HG02623 (cell line): ENCODE measurements at regions not wholly inside any gene's neighbourhood (a gene's known extent, or its start where the extent isn't known, plus 50 kb on each side); places are given as distances from the start of the nearest gene placed in this dataset.
"Not testable (repeated sequence)": the region's sequence is repeated elsewhere in the genome, so short reads cannot be mapped to it uniquely, and the experiment has no call there.

ENCODE experiments used
- ATAC-seq: cut with Tn5 transposase; IDR thresholded peaks from one replicate; pipeline ENCODE4 v1.9.1; 2021; ENCODE audit warnings: moderate library complexity; ENCODE audit not compliant: unreplicated experiment

DNA sequence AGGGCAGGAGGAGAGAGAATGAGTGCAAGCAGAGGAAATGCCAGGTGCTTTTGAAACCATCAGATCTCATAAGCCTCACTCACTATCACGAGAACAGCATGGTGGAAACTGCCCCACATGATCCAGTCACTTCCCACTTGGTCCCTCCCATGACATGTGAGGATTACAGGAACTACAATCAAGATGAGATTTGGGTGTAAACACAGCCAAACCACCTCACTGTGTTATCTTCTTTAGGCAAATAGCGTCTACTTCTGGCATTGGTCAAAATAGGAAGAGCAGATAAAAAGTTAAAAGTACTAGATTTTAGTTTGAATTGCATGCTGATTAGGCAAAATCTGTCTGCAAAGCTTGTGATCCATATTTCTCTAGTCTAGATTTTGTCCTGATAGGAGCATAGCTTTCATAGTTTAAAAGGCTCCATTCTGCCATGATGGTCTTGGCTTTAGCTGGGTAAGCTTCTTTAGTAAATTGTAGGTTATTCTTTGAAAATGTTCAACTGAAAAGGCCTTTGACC, 267.5 kb downstream of the NKX6-1 start:
- no peak for ATAC-seq

- ATAC-seq: no peak
Measured at GRCh38 chr4:84224522-84224921, 274.6 kb downstream of the NKX6-1 start.

DNA sequence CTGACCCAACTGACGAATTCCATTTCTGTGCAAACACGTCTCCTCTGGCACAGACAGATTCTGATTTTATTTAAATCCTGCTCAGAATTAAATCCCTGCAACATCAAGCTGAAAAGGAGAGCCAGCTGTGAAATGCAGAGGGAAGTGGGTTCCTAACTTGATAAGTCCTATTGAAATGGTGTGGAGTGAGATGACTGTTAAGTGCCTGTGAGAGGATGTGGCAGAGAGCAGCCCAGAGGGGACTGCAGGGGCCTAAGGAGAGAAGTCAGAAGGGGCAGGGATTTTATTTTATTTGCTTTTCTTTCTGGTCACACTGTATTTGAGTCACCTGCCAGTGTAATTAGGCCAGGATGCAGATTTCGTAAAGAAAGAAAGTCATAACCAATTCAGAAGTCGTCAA, 277.4 kb downstream of the NKX6-1 start:
- ATAC-seq: no peak

DNA sequence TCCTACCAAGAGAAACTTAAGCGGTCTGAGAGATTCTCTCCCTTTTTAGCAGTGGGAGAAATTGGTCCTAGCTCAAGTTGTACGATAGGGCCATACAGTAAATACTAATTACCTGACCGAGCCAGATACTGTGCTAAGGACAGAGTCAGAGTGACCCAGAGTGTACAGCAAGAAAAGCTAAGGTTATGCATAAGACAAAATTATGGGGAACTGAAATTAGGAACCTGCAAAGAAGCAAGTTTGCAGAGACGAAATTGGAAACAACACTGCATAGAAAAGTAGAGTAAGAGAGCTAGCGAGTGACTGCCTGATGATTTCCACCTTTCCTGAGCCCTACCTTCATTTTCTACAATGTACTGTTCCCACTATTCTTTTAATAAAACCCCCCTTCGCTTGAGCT, 278.1 kb downstream of the NKX6-1 start:
- no peak for ATAC-seq

DNA sequence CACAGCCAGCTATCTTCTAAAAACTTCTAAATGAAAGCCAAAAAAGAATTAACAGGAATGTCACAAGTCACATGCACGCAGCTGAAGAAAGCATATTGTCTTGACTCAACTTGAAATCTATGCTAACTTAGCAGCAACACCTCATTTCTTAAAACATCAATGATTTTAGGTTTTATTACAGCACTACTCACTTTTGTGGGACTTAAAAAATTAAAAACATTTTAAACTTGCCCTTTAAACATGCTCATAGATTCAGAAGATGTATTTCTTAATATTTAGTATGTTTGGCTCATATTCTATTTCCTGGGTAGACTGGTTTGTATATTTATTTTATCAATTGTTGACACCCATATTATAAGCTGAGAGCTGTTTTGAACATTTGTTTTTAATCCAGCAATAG, 279.4 kb downstream of the NKX6-1 start:
- ATAC-seq: no peak

DNA sequence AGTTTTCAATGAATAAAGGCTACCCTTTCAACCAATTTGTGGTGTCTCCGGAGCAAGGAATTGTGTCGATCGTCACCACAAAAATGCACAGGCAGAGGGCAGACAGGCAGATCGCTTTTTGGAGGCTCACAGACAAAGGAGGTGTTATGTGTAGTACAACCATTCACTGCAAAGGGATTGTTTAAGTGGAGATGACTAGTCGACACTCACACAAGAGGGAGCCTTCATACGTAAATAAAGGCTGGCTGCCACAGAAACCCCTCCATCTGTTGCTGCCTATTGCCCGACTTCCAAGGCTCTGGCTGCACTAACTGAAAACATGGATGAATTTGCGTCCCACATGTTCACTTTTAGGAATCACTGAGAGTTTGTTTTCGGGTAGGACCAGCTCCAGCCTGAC, 281.1 kb downstream of the NKX6-1 start:
- ATAC-seq: no peak

GRCh38 chr4:84215217-84215616, 283.9 kb downstream of the NKX6-1 start:
- ATAC-seq: no peak

- ATAC-seq: not testable (repeated sequence)
Measured at GRCh38 chr4:84206226-84206625, 292.9 kb downstream of the NKX6-1 start.

DNA sequence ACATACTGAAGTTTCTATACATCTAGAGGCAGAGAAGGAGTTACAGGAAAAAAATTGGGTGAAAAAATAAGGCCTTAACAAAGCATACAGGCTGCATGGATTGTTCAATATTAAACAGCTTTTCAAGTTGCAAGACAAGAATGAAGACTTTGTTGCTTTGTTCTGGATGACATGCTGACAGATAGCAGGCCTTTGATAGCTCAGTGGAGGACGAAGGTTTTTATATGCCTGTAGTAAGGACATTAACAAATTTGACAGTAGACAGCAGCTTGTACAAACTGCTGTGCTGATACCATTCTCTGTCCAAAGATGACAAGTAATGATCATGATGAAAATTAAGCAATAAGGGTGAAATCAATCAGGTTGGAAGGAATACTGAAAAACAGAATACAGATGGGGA, 309.9 kb downstream of the NKX6-1 start:
- ATAC-seq: no peak

DNA sequence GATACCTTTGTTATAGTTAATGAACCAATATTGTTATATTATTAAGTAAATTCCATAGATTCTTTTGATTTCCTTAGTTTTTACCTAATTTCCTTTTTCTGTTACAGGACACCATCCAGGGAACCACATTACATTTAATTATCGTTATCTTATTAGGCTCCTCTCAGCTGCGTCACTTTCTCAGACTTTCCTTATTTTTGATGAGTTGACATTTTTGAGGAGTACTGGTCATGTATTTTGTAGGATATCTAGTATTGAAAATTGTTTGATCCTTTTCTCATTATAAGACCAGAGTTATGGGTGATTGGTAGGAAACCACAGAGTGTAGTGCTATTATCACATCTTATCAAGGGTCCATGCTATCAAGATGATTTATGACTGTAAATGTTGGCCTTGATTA, 319.7 kb downstream of the NKX6-1 start:
- no peak for ATAC-seq

DNA sequence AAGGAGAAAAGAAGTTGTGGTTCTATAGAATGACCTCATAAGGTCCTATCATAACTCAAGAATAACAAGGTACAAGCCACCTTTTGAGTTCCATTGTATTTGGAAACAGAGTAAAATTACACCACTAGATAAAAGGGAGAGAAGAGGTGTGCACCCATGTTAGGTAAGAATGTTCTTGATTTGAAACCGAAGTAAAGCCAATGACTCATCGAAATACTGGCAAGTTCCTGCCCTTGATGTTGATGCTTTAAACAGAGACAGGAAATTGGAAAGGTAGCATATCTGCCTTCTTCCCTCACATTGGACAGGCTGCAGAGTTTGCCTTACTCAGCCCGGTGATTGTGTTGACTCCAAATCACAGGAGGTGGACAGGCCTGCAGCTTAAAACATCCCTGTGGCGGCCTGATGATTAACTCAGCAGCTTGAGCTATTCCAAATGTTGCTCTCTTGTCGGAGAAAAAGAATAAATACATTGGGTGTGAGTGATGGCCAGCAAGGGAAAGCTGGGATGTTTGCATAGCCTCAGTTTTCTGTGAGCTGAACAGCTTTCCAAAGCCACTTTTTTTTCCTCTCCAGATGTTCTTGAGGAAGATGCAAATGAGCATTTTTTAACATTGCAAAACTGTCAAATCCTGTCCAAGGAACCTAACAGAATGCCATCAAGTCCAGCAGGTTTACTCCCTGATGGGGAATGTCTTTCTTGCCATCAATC, 321.1 kb downstream of the NKX6-1 start:
- ATAC-seq: no peak

DNA sequence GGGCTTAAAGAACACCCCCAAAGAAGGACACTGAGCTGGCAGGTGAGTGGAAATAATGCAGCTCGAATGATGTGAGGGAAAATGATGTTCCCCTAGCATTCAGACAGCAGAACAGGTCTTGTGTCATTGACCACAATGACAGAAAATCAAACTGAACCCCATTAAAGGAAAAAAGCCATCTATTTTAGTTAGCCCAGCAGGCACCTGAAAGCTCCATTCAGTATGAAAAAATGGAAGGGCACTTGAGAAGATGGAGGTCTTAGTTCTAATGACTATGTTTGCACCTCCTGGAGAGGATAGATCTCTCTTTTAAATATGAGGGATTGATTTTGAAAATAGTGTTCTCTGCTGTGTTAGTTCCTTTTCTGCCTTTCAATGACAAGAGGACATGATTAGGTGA, 323.1 kb downstream of the NKX6-1 start:
- ATAC-seq: no peak

DNA sequence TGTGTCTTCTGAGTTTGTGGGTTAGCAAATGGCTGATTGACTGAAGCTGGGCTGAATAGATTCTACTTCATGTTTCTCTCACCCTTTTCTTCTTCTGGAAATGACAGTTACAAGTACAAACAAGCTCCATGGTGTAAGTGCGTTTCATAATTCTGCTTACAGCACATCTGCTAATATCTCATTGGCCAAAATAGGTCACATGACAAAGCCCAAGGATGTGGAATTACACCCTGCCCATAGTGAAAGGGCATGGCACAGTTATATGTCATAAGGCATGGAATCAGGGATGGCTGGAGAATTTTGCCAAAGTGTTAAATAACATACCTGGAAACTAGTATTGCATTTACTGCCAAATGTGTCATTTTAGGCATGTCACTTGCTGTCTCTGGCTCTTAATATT, 327.2 kb downstream of the NKX6-1 start:
- ATAC-seq: no peak

DNA sequence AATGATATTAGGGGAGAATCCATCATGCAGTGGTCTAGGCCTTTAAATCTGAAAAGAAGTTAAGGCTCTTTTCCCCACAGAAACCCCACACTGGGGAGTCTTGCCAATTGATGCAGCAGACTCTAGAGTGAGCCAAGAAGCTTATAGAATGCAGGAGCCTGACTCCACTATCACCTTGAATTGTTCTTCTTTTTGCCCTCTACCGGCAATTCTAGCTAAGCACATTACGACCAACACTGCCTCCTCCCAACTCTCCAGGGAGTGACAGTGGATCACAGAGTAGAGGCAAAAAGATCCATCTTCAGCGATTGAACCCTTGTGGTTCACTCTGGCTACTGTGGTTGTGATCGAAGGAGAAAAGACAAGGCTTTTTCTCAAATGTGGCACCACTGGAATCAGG, 331.5 kb downstream of the NKX6-1 start:
- ATAC-seq: no peak

DNA sequence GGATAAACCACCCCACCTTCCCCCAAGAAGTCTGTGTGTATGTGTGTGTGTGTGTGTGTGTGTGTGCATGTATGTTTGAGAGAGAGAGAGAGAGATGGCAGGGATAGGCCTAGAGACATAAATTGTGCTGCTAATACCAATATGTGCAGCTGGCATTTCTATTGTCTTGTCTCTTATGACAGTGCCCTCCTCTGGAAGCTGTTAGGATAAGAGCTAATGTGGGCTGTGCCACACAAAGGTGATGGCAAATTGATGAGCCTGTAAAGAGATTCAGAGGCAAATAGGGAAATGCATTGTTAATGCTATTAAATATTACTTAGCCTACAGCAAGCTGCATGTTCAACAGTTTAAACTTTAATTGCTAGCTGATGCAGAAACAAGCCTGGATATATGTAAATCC, 332.0 kb downstream of the NKX6-1 start:
- ATAC-seq: no peak

- ATAC-seq: no peak
Measured at GRCh38 chr4:84166486-84166885, 332.6 kb downstream of the NKX6-1 start.

DNA sequence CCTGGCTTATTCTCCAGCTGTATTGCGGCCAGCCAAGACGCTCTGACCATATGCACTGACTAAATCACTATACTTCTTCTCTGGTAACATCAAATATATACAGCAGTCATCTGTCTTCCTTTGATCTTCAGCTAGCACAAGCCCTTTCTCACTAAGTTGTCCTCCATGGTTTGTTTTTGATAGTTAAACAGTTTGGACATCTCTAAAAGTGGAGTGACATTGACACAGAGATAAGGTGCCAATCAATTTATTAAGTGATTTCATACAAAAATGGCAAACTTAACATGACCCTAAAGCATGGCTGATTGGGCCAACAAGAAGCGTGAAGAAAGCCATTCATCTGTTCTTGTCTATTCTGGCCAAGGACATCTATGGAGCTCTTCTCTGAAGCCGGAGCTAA, 334.9 kb downstream of the NKX6-1 start:
- no peak for ATAC-seq

GRCh38 chr4:84159762-84160161, 339.3 kb downstream of the NKX6-1 start:
- ATAC-seq: no peak

GRCh38 chr4:84158670-84159069, 340.4 kb downstream of the NKX6-1 start:
- no peak for ATAC-seq

DNA sequence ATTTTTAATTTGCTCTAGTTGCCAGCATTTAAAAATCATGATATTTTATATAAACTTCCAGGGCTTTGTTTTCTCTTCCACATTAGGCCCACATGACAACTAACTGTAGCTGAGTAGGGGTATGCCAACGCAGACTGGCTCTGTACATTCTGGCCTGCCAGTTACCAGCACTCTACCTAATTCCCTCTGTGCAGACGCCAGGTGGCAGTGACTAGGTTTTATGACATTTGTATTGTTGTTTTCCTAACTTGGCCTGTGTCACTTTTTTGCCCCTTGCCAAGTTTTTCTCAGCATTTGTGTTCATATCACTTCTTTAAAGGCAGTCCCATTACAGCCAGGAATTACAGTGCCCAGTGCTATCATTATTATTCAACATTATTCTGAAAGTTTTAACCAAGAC, 347.5 kb downstream of the NKX6-1 start:
- ATAC-seq: no peak

DNA sequence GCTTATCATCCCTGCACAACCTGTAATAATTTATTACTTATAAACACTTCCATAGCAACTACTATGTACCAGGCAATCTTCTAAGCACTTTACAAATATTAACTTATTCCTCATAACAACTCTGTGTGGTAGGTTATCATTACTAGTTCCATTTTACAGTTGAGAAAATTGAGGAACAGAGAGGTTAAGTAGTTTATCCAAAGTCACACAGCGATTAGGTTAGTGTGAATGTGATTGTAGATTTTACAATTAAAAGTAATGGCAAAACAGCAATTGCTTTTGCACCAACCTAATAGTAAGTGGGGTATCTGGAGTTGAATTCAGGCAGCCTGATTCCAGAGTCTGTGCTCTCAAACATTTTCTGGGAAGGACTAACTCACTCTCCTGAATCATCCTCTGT, 348.9 kb downstream of the NKX6-1 start:
- no peak for ATAC-seq

DNA sequence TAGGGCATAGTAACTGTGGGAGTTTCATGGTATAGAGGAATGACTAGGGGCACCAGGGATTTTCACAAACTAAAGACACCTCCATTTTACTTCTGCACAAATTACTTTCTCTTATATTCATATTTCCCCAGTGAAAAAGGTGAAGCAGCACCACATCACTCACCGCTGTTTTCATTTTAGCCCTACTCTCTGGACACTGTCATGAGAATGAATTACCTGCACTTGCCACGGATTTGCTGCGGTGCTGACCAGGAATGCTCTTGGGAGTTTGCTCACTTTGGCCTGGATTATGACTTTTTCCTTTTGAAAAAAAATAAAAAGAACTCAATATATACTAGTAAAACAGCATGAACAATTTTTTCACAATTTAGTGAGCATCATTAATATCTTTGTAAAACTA, 351.3 kb downstream of the NKX6-1 start:
- no peak for ATAC-seq

DNA sequence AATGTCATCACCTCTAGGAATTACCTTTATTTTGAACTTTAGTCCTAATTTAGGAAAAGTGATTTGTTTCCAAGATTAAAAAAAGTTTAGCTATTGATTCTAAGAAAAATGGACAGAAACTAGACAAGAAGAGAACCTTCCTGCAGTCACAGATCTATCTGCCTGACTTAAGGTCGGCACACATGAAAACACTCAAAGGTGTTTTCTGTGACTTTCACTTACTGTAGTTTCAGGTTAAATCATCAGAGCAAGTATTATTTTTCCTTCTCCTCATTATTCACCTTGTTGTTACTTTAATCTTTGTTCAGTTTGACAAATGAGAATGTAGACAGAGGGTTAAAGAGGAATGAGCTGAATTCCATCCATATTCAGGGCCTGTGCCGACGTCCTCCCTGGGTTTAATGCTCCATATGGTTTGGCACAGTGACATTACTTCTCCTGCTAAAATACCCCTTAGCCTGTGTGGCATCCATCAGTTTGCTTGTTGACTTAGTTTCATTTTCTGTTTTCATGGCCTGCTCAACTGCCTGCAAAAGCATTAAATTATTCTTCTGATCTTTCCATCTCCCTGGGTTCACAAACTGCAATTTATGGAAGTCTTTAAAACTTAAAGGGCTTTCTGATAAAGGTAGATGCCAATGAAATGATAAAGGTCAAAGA, 352.7 kb downstream of the NKX6-1 start:
- ATAC-seq: peak; percentile 63
